ENCODE measurements at regions not wholly inside any gene's neighbourhood (a gene's known extent, or its start where the extent isn't known, plus 50 kb on each side); places are given as distances from the start of the nearest gene placed in this dataset.
"Not testable (repeated sequence)": the region's sequence is repeated elsewhere in the genome, so short reads cannot be mapped to it uniquely, and the experiment has no call there.

DNA sequence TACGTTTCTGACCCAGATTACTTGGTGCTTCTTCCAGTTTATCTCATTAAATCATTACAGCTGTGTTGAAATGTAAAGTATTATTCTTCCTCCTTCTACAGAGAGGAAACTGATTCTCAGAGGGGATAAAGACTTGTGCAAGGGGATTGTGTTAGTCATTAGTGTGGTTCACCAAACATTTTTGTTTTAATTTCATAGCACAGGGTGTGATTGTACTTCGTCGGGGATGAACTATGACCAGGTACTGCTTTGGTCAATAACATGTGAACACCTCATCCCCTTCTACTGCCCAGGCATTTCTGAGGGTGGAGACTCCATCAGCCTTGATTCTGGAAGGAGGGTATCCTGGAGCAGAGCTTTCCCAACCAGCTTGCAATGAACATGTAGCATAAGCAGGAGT lies 120.2 kb upstream of the ALX4 start:
- H3K4me2 ChIP-seq (ENCODE audit: low read length) = no peak overlapping the region
- TF ChIP-seq, protein P1, sequence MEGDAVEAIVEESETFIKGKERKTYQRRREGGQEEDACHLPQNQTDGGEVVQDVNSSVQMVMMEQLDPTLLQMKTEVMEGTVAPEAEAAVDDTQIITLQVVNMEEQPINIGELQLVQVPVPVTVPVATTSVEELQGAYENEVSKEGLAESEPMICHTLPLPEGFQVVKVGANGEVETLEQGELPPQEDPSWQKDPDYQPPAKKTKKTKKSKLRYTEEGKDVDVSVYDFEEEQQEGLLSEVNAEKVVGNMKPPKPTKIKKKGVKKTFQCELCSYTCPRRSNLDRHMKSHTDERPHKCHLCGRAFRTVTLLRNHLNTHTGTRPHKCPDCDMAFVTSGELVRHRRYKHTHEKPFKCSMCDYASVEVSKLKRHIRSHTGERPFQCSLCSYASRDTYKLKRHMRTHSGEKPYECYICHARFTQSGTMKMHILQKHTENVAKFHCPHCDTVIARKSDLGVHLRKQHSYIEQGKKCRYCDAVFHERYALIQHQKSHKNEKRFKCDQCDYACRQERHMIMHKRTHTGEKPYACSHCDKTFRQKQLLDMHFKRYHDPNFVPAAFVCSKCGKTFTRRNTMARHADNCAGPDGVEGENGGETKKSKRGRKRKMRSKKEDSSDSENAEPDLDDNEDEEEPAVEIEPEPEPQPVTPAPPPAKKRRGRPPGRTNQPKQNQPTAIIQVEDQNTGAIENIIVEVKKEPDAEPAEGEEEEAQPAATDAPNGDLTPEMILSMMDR (IDR thresholded peaks at IDR 0.05; ENCODE audit: low read depth, low read length, poor library complexity, severe bottlenecking) = no peak
- no peak for TF ChIP-seq EZH2phosphoT487 (IDR thresholded peaks at IDR 0.05; ENCODE audit: borderline replicate concordance, low read length)
- H3K79me2 ChIP-seq (ENCODE audit: control insufficient read depth, low read length) = no peaks in the 10 kb centered on the region
- H3K9me2 ChIP-seq (replicated peaks; ENCODE audit: control insufficient read depth, low read length) = no peaks in the 10 kb centered on the region
- no peaks in the 10 kb centered on the region for H3K36me3 ChIP-seq (ENCODE audit: control insufficient read depth, low read length)
- no peak overlapping the region for H3K4me3 ChIP-seq (ENCODE audit: low read length)
- peaks cover 10% of the 10 kb centered on the region; the same call in 1 of the 2 replicates for H3K27me3 ChIP-seq (ENCODE audit: control insufficient read depth, low read length)
- no peak overlapping the region for H3K27ac ChIP-seq (ENCODE audit: low read depth, low read length)
- no peaks in the 10 kb centered on the region for H3K9me3 ChIP-seq (ENCODE audit: control insufficient read depth, insufficient read depth, low read length)
- no peaks in the 10 kb centered on the region for H3F3A ChIP-seq (ENCODE audit: control insufficient read depth, insufficient read depth)
- H4K20me1 ChIP-seq (ENCODE audit: control insufficient read depth, insufficient read depth, low read depth, low read length) = no peaks in the 10 kb centered on the region
- no peaks in the 10 kb centered on the region for H3K4me1 ChIP-seq (ENCODE audit: control insufficient read depth, low read length)

DNA sequence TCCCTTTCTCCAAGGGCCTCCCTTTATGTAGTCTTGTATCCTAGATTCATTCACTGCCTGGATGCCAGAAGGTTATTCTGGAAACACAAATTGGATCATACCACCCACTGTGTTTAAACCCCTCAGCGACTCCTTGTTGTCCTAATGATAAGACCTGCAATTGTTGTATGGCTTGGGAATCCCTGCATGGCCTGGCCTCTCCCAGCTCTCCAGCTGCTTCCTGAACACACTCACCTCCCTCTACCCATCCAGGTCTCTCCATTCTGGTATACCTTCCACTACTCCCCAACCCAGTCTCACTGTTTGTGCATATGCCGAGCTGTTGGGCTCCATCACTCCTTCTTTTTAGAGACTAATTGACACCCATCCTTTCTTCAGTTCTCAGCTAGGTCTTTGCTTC lies 124.3 kb upstream of the ALX4 start:
- Histone ChIP-seq H4K20me1 (ENCODE audit: control insufficient read depth, insufficient read depth, low read depth, low read length) (no peaks in the 10 kb centered on the region), H3K79me2 (ENCODE audit: control insufficient read depth, low read length) (no peaks in the 10 kb centered on the region), H3K36me3 (ENCODE audit: control insufficient read depth, low read length) (no peaks in the 10 kb centered on the region), H3K9me3 (ENCODE audit: control insufficient read depth, insufficient read depth, low read length) (no peaks in the 10 kb centered on the region), H3K9me2 (replicated peaks; ENCODE audit: control insufficient read depth, low read length) (no peaks in the 10 kb centered on the region), H3K4me3 (ENCODE audit: low read length) (no peak overlapping the region), H3K4me1 (ENCODE audit: control insufficient read depth, low read length) (no peaks in the 10 kb centered on the region), H3K27me3 (ENCODE audit: control insufficient read depth, low read length) (peaks cover 10% of the 10 kb centered on the region; the same call in 1 of the 2 replicates), H3F3A (ENCODE audit: control insufficient read depth, insufficient read depth) (no peaks in the 10 kb centered on the region), H3K27ac (ENCODE audit: low read depth, low read length) (no peak overlapping the region), H3K4me2 (ENCODE audit: low read length) (no peak overlapping the region)
- TF ChIP-seq EZH2phosphoT487 (IDR thresholded peaks at IDR 0.05; ENCODE audit: borderline replicate concordance, low read length) = no peak
- TF ChIP-seq, protein P1 (IDR thresholded peaks at IDR 0.05; ENCODE audit: low read depth, low read length, poor library complexity, severe bottlenecking) = no peak

DNA sequence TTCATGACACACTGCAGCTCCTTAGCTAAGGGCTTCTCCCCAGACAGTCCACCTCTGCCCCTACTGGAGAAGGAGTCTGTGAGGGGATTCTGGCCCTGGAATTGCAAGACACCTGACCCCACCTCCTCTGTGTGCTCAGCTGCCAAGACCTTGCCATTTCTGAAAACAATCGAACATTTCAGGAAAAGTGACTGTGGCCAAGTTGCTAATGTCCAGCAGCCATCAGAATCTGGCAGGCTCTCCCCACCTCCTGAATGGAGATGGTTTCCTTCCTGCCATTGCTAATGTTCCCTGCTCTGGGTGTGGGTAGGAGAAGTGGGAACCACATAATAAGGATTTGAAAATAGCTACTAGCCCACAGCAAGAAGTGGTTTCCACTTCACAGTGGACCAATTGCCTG lies 127.2 kb upstream of the ALX4 start:
- no peaks in the 10 kb centered on the region for H3K9me2 ChIP-seq (replicated peaks; ENCODE audit: control insufficient read depth, low read length)
- H3K79me2 ChIP-seq (ENCODE audit: control insufficient read depth, low read length) = no peaks in the 10 kb centered on the region
- H3K36me3 ChIP-seq (ENCODE audit: control insufficient read depth, low read length) = no peaks in the 10 kb centered on the region
- no peak overlapping the region for H3K4me3 ChIP-seq (ENCODE audit: low read length)
- H3K4me1 ChIP-seq (ENCODE audit: control insufficient read depth, low read length) = no peaks in the 10 kb centered on the region
- H3K9me3 ChIP-seq (ENCODE audit: control insufficient read depth, insufficient read depth, low read length) = no peaks in the 10 kb centered on the region
- no peak overlapping the region for H3K27ac ChIP-seq (ENCODE audit: low read depth, low read length)
- H3K4me2 ChIP-seq (ENCODE audit: low read length) = no peak overlapping the region
- H4K20me1 ChIP-seq (ENCODE audit: control insufficient read depth, insufficient read depth, low read depth, low read length) = no peaks in the 10 kb centered on the region
- peaks cover 10% of the 10 kb centered on the region; the same call in 1 of the 2 replicates for H3K27me3 ChIP-seq (ENCODE audit: control insufficient read depth, low read length)
- TF ChIP-seq, protein P1 (IDR thresholded peaks at IDR 0.05; ENCODE audit: low read depth, low read length, poor library complexity, severe bottlenecking) = no peak
- TF ChIP-seq EZH2phosphoT487 (IDR thresholded peaks at IDR 0.05; ENCODE audit: borderline replicate concordance, low read length) = no peak
- no peaks in the 10 kb centered on the region for H3F3A ChIP-seq (ENCODE audit: control insufficient read depth, insufficient read depth)

DNA sequence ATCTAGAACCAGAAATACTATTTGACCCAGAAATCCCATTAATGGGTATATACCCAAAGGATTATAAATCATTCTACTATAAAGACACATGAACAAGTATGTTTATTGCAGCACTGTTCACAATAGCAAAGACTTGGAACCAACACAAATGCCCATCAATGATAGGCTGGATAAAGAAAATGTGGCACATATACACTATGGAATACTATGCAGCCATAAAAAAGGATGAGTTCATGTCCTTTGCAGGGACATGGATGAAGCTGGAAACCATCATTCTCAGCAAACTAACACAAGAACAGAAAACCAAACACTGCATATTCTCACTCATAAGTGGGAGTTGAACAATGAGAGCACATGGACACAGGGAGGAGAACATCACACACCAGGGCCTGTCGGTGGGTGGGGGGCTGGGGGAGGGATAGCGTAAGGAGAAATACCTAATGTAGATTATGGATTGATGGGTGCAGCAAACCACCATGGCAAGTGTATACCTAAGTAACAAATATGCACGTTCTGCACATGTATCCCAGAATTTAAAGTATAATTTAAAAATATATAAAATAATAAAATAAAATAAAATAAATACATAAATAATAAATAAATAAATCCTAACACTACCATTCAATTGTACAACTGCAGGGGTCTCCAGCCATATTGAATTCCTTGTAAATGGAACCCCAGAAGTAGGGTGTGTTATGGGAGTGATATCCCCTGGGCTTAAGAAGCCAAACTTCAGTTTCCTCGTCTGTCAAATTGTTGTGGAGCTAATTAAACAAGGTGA lies 122.4 kb upstream of the CD82 start:
- H3F3A ChIP-seq (ENCODE audit: control insufficient read depth, insufficient read depth); H3K4me2 ChIP-seq (ENCODE audit: low read length); H3K9me2 ChIP-seq (replicated peaks; ENCODE audit: control insufficient read depth, low read length); H3K36me3 ChIP-seq (ENCODE audit: control insufficient read depth, low read length); H3K79me2 ChIP-seq (ENCODE audit: control insufficient read depth, low read length); H3K27me3 ChIP-seq (ENCODE audit: control insufficient read depth, low read length); H3K9me3 ChIP-seq (ENCODE audit: control insufficient read depth, insufficient read depth, low read length); H3K4me1 ChIP-seq (ENCODE audit: control insufficient read depth, low read length); H4K20me1 ChIP-seq (ENCODE audit: control insufficient read depth, insufficient read depth, low read depth, low read length); H3K27ac ChIP-seq (ENCODE audit: low read depth, low read length); H3K4me3 ChIP-seq (ENCODE audit: low read length): not testable (repeated sequence)
